Fibroblast of the aortic adventitia (primary cell): ENCODE measurements at regions not wholly inside any gene's neighbourhood (a gene's known extent, or its start where the extent isn't known, plus 50 kb on each side); places are given as distances from the start of the nearest gene placed in this dataset.

ENCODE experiments used
- DNase-seq: peaks from one replicate; pipeline ENCODE4 v3.0.0-alpha.2; 2010; ENCODE audit warnings: low read depth
- H3K4me3 ChIP-seq: 2 replicates; pipeline ENCODE4 v1.5.1; 2011; ENCODE audit warnings: low read depth, mild to moderate bottlenecking, control low read depth, low read length, moderate library complexity
- CTCF ChIP-seq: IDR thresholded peaks from 2 replicates; pipeline ENCODE4 v1.5.1; 2011; ENCODE audit warnings: mild to moderate bottlenecking, low read length, control low read depth, inconsistent platforms; ENCODE audit not compliant: insufficient read depth

- TF ChIP-seq CTCF: no peak
- H3K4me3 ChIP-seq: no peak overlapping the region
- DNase-seq: no peak
Observed at GRCh38 chr5:23614422-23614821, 107.0 kb downstream of the PRDM9 start.

- no peak overlapping the region for H3K4me3 ChIP-seq
- DNase-seq: no peak
- no peak for TF ChIP-seq CTCF
Observed at GRCh38 chr5:23626961-23627360, 119.6 kb downstream of the PRDM9 start.

- H3K4me3 ChIP-seq: no peak overlapping the region
- DNase-seq: no peak
- no peak for TF ChIP-seq CTCF
Observed at GRCh38 chr5:23627976-23628375, 120.6 kb downstream of the PRDM9 start.

- DNase-seq: no peak
- no peak for TF ChIP-seq CTCF
Observed at GRCh38 chr5:23629396-23629795, 122.0 kb downstream of the PRDM9 start.

GRCh38 chr5:23631302-23632045 lies 124.1 kb downstream of the PRDM9 start:
- peak; percentile 0 for DNase-seq
- H3K4me3 ChIP-seq: no peak overlapping the region
- TF ChIP-seq CTCF: no peak

More at GRCh38 chr5:23629396-23629795, 122.0 kb downstream of the PRDM9 start:
- no peak overlapping the region for H3K4me3 ChIP-seq

- no peak for TF ChIP-seq CTCF
- H3K4me3 ChIP-seq: no peak overlapping the region
- no peak for DNase-seq
Observed at GRCh38 chr5:23635938-23636337, 128.5 kb downstream of the PRDM9 start.

GRCh38 chr5:23639326-23639725 lies 131.9 kb downstream of the PRDM9 start:
- TF ChIP-seq CTCF: no peak
- no peak for DNase-seq
- no peak overlapping the region for H3K4me3 ChIP-seq
